IMR-90 (cell line): ENCODE measurements at regions not wholly inside any gene's neighbourhood (a gene's known extent, or its start where the extent isn't known, plus 50 kb on each side); places are given as distances from the start of the nearest gene placed in this dataset.

Source experiments
- ATAC-seq: fragments of 200-7000 bp; cut with Tn5 transposase; 2 replicates; pipeline ENCODE4 v1.9.1; 2020; ENCODE audit warnings: low read depth, mild to moderate bottlenecking, moderate library complexity
- BruUV-seq: library from RNA; stranded (reverse); fragments of 400-500 nt; replicated peaks from 2 replicates; lab custom pipeline; 2021; lab: Mats Ljungman, UMichigan
- CTCF ChIA-PET: fragments of 300-600 bp; formaldehyde crosslinking; extraction: SDS; loops from one replicate; lab custom pipeline; 2021; ENCODE audit warnings: antibody characterized with exemption; lab: Yijun Ruan, JAX
- POLR2A ChIA-PET: fragments of 300-600 bp; sonication (Branson Sonifier 250); formaldehyde crosslinking; loops from one replicate; lab custom pipeline; 2022; ENCODE audit warnings: antibody characterized with exemption; ENCODE audit not compliant: unreplicated experiment; lab: Charles Lee
- DNase-seq: peaks from one replicate; pipeline ENCODE4 v3.0.0; 2013
- H2AFZ ChIP-seq: replicated peaks from 2 replicates; pipeline ENCODE3; 2013; ENCODE audit warnings: low read length, mild to moderate bottlenecking; ENCODE audit not compliant: poor library complexity
- H2AK5ac ChIP-seq: 2 replicates; pipeline ENCODE4 v1.6.1; 2013; ENCODE audit warnings: low read depth, low read length, inconsistent platforms
- H2AK9ac ChIP-seq: replicated peaks from 2 replicates; pipeline ENCODE3; 2013; ENCODE audit warnings: mild to moderate bottlenecking, low read depth, low read length, moderate library complexity; ENCODE audit not compliant: poor library complexity
- H2BK120ac ChIP-seq: 2 replicates; pipeline ENCODE4 v1.6.1; 2013; ENCODE audit warnings: low read depth, low read length, inconsistent platforms
- H2BK15ac ChIP-seq: 3 replicates; pipeline ENCODE4 v1.6.1; 2013; ENCODE audit warnings: low read depth, low read length, inconsistent platforms
- H2BK20ac ChIP-seq: 2 replicates; pipeline ENCODE4 v1.6.1; 2013; ENCODE audit warnings: low read depth, mild to moderate bottlenecking, inconsistent platforms, low read length, moderate library complexity
- H2BK5ac ChIP-seq: 2 replicates; pipeline ENCODE4 v1.6.1; 2013; ENCODE audit warnings: mild to moderate bottlenecking, low read depth, low read length, inconsistent platforms; ENCODE audit not compliant: poor library complexity, severe bottlenecking
- H3K14ac ChIP-seq: replicated peaks from 2 replicates; pipeline ENCODE4 v1.6.1; 2013; ENCODE audit warnings: low read depth, low read length, inconsistent platforms
- H3K18ac ChIP-seq: 2 replicates; pipeline ENCODE4 v1.6.1; 2013; ENCODE audit warnings: low read depth, low read length, control low read depth
- H3K23ac ChIP-seq: 2 replicates; pipeline ENCODE4 v1.6.1; 2013; ENCODE audit warnings: low read depth, low read length, inconsistent platforms
- H3K27ac ChIP-seq: 2 replicates; pipeline ENCODE4 v1.5.1; 2013; ENCODE audit warnings: mild to moderate bottlenecking, control low read depth, low read length; ENCODE audit not compliant: insufficient read depth
- H3K27me3 ChIP-seq: 2 replicates; pipeline ENCODE4 v1.6.1; 2013; ENCODE audit warnings: low read length; ENCODE audit not compliant: control insufficient read depth, insufficient read depth
- H3K36me3 ChIP-seq: 2 replicates; pipeline ENCODE4 v1.6.1; 2013; ENCODE audit warnings: low read length, mixed read lengths; ENCODE audit not compliant: control insufficient read depth, insufficient read depth
- H3K4ac ChIP-seq: 2 replicates; pipeline ENCODE4 v1.6.1; 2013; ENCODE audit warnings: low read depth, low read length, inconsistent platforms
- H3K4me1 ChIP-seq: 2 replicates; pipeline ENCODE4 v1.6.1; 2013; ENCODE audit warnings: low read length, mixed read lengths; ENCODE audit not compliant: control insufficient read depth, insufficient read depth
- H3K4me2 ChIP-seq: 2 replicates; pipeline ENCODE4 v1.6.1; 2013; ENCODE audit warnings: low read depth, mild to moderate bottlenecking, control low read depth, low read length, moderate library complexity
- H3K4me3 ChIP-seq: 2 replicates; pipeline ENCODE4 v1.5.1; 2013; ENCODE audit warnings: low read depth, mild to moderate bottlenecking, control low read depth, low read length, moderate library complexity; ENCODE audit not compliant: insufficient read depth
- H3K56ac ChIP-seq: 2 replicates; pipeline ENCODE4 v1.6.1; 2013; ENCODE audit warnings: low read length, inconsistent platforms; ENCODE audit not compliant: insufficient read depth; ENCODE audit errors: extremely low read depth
- H3K79me1 ChIP-seq, 2 experiments: 2 replicates each; pipeline ENCODE4 v1.6.1; 2013; ENCODE audit warnings: low read length in 2 of 2, inconsistent platforms in 1 of 2, low read depth in 1 of 2
- H3K9ac ChIP-seq: 2 replicates; pipeline ENCODE4 v1.6.1; 2013; ENCODE audit warnings: low read depth, low read length, control low read depth
- H3K9me1 ChIP-seq: 2 replicates; pipeline ENCODE4 v1.6.1; 2013; ENCODE audit warnings: low read length, inconsistent platforms; ENCODE audit not compliant: insufficient read depth
- H3K9me3 ChIP-seq: 2 replicates; pipeline ENCODE4 v1.6.1; 2013; ENCODE audit warnings: low read length; ENCODE audit not compliant: control insufficient read depth, insufficient read depth
- H4K20me1 ChIP-seq: 2 replicates; pipeline ENCODE4 v1.6.1; 2013; ENCODE audit warnings: low read length, inconsistent platforms; ENCODE audit not compliant: insufficient read depth
- H4K5ac ChIP-seq: 2 replicates; pipeline ENCODE4 v1.6.1; 2013; ENCODE audit warnings: mild to moderate bottlenecking, low read depth, low read length, control low read depth
- H4K8ac ChIP-seq, 2 experiments: 2 replicates each; pipeline ENCODE4 v1.6.1; 2013; ENCODE audit warnings: low read depth in 2 of 2, low read length in 2 of 2, control low read depth in 1 of 2, inconsistent platforms in 1 of 2
- H4K91ac ChIP-seq: 2 replicates; pipeline ENCODE4 v1.6.1; 2013; ENCODE audit warnings: low read depth, low read length, inconsistent platforms; ENCODE audit not compliant: insufficient read depth
- BHLHE40 ChIP-seq: fragments of 150-350 bp; IDR thresholded peaks from 2 replicates; pipeline ENCODE4 v1.6.1; 2016; ENCODE audit warnings: mild to moderate bottlenecking, low read depth, low read length
- CHD1 ChIP-seq: IDR thresholded peaks from 2 replicates; pipeline ENCODE4 v1.6.1; 2012; ENCODE audit warnings: low read depth, low read length, improper control_type of control experiment
- MAFK ChIP-seq: IDR thresholded peaks from 2 replicates; pipeline ENCODE4 v1.6.1; 2012; ENCODE audit warnings: low read depth, low read length, improper control_type of control experiment
- MXI1 ChIP-seq: IDR thresholded peaks from 2 replicates; pipeline ENCODE4 v1.6.1; 2012; ENCODE audit warnings: low read depth, mild to moderate bottlenecking, low read length, moderate library complexity, borderline replicate concordance
- WGBS, 2 experiments: methylation state at CpG; one replicate each; pipeline versions ENCODE4 v1.1.5 to v1.1.7; 2013; ENCODE audit warnings: missing lambda C conversion rate in 2 of 2; ENCODE audit not compliant: insufficient read length in 1 of 2; ENCODE audit errors: extremely low coverage in 2 of 2; 5-methylcytosine and 5-hydroxymethylcytosine counted together
- dilution Hi-C: fragments of 300-500 bp; cut with HindIII; formaldehyde crosslinking; loops from one replicate; pipeline ENCODE4 v1.14.3; 2018; ENCODE audit warnings: low sequenced_read_pairs; ENCODE audit not compliant: unreplicated experiment
- in situ Hi-C: fragments of 300-500 bp; cut with MboI; formaldehyde crosslinking; loops from 3 replicates; pipeline ENCODE4 v1.14.3; 2019; ENCODE audit warnings: low sequenced_read_pairs, inconsistent platforms, mixed read lengths
- intact Hi-C: fragments of 100-400 bp; cut with micrococcal nuclease; formaldehyde crosslinking; loops from 2 replicates; pipeline ENCODE4 v1.10.0; 2022

DNA sequence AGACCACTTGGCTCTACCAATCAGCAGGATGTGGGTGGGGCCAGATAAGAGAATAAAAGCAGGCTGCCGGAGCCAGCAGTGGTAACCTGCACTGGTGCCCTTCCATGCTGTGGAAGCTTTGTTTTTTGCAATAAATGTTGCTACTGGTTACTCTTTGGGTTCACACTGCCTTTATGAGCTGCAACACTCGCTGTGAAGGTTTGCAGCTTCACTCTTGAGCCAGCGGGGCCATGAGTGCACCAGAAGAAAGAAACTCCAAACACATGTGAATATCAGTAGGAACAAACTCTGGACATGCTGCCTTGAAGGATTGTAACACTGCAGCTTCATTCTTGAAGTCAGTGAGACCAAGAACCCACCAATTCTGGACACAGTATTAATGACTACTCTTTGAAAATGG lies 89.9 kb upstream of the MBOAT1 start:
- peak overlapping the region; percentile 71; the same call in 1 of the 2 replicates for H3K14ac ChIP-seq
- no peak overlapping the region for H3K9ac ChIP-seq
- no peak overlapping the region for H3K4me2 ChIP-seq
- TF ChIP-seq CHD1: no peak
- TF ChIP-seq MXI1: no peak
- no peak for TF ChIP-seq MAFK
- TF ChIP-seq BHLHE40: no peak
- no peak overlapping the region for H2AK5ac ChIP-seq
- no peaks in the 10 kb centered on the region for H4K20me1 ChIP-seq
- H2BK120ac ChIP-seq: peak overlapping the region; percentile 78
- H3K9me1 ChIP-seq: peaks cover 3% of the 10 kb centered on the region; the same call in 1 of the 2 replicates
- in situ Hi-C loops: no loop called here
- H3K27me3 ChIP-seq: no peaks in the 10 kb centered on the region
- peaks cover 2% of the 10 kb centered on the region; the same call in 1 of the 2 replicates for H3K4me1 ChIP-seq
- peak overlapping the region; percentile 65; the same call in 1 of the 2 replicates for H3K4ac ChIP-seq
- H3K18ac ChIP-seq: no peak overlapping the region
- H3K4me3 ChIP-seq: no peak overlapping the region
- no peak for DNase-seq
- ChIA-PET CTCF (interaction anchor here (1.1 kb wide), 1 partner anchor 225 kb away, joined by 4 read pairs; no protein-coding TSS in a partner anchor), POLR2A (no interaction called here)
- H4K5ac ChIP-seq: no peak overlapping the region
- BruUV-seq: no TSS peak
- no peak overlapping the region for H3K27ac ChIP-seq
- no peak for ATAC-seq
- WGBS, 2 experiments: no CpG with 5 or more reads among the region's 3 CpGs
- H2BK15ac ChIP-seq: no peak overlapping the region; the same call in 2 of the 3 replicates
- H2AK9ac ChIP-seq: no peak overlapping the region
- peak overlapping the region; percentile 42 for H2BK20ac ChIP-seq
- no peaks in the 10 kb centered on the region for H3K9me3 ChIP-seq
- H3K56ac ChIP-seq: no peak overlapping the region
- H4K8ac ChIP-seq: no peak overlapping the region
- H2AFZ ChIP-seq: no peak overlapping the region
- H3K36me3 ChIP-seq: no peaks in the 10 kb centered on the region
- no peak overlapping the region for H3K23ac ChIP-seq
- dilution Hi-C loops: no loop called here
- intact Hi-C loops: no loop called here
- no peaks in the 10 kb centered on the region for H3K79me1 ChIP-seq
- H2BK5ac ChIP-seq: no peak overlapping the region
- H4K91ac ChIP-seq: 0 out of 2 replicates have a peak overlapping the region, but pooled peaks have one; percentile 4
